NCI-H2196 treated with DMSO at 0.1 percent for 48 hours (cell line): ENCODE measurements at regions not wholly inside any gene's neighbourhood (a gene's known extent, or its start where the extent isn't known, plus 50 kb on each side); places are given as distances from the start of the nearest gene placed in this dataset.

Experiments
- DNase-seq: peaks from one replicate; lab custom pipeline; 2025; ENCODE audit not compliant: unreplicated experiment; lab: John Stamatoyannopoulos, UW

DNA sequence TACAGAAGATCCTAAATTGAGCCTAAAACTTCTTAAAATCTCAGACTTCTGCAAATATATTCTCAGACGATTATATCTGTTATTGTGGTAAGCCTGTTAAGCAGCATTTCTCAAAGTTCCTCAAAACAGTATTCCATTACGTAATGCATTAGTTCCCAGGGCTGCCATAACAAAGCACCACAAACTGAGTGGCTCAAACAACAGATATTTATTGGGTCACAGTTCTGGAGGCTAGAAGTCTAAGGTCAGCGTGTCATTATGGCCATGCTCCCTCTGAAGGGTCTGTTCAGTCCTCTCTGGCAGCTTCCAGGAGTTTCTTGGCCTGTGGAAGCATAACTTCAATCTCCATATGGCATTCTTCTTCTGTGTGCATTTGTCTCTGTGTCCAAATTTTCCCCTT lies 103.5 kb upstream of the ST6GALNAC5 start:
- no peak for DNase-seq

DNA sequence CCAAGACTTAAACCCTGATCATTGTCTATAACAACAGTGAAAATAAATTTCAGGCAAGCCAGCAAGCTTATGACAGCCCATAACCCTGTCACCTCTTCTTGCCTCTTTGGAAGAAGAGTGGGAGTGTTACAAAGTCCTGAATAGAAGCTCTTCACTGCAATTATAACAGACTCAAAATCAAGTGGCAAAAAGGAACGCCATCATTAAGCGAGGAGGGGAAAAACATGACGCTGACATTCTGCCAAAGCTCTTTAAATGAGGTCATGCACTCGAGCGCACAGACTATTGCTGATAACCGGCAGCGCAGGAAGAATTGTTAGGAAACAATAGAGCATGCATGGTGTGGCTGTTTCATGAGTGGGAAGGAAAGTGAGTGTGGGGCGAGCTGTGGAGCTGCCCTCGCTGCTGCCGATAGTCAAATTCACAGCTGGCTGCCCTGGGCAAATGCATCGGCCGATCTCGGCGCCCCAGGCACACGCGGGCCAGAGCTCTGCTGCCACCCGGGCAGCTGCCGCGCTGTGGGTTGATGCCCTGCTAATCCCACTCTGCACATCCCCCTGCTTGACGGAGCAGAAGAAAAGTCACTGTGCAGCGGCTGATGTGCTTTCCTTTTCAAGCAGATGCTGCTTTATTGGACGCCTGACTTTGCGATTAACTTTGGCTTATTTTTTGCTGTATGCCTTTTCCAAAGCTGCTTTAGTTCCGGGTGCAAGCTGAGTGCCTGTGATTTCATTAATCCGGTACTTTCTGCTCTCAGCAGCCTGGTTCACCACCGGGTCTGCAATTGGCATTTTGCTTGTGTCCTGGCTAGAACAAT lies 102.4 kb upstream of the ST6GALNAC5 start:
- DNase-seq: no peak

DNA sequence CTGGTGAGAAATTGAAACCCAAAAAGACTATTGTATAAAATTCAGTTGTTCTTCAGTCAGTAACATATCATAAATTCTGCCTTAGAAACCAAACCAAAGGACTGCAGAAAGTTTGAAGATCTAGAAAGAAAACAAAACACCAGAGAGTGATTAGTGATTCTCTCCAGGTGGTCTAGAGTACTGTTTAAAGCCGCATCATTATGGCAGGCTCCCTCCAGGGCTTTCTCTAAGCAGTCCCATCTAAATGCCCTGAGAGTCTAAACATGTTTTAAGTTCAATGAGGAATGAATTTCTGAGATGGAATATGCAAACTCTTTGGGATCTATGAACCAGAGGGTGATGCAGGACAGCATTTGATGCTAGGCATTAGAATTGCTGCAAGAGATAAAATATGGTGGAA lies 100.9 kb upstream of the ST6GALNAC5 start:
- DNase-seq: no peak

DNA sequence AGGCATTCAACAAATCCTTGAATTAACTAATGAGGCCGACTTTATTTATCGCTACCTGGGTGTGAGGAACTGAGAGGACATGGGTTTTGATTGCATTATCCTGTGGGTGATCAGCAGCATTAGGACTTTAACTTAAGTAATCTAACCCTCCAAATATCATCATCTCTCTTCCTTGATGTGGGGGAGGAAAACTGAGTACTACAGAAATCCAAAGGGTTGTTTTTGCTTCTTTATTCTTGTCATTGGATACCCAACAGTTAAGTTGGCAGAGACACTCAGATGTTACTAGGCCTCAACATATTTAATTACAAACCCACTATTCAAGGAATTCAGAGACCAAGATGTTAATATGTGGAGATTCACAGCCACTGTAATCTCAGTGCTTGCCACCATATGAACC lies 97.4 kb upstream of the ST6GALNAC5 start:
- DNase-seq: no peak

DNA sequence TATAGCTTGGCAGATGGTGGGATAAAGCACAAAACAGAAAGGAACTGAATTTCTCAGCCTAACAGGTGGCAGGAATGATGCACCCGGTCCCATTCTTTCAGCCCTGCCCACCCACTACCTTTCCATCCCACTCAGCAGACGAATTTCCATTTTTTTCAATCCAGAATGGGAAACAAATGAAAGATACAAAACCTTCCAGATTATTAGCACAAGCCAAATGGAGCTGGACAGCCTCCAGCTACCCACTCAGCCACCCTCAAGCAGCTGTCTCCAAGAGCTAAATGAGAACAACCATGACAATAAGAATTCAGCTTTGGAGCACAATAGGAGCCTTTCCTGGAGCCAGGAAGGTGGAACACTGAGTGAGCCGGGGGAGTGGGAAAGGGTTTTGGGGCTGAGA lies 96.3 kb upstream of the ST6GALNAC5 start:
- no peak for DNase-seq

DNA sequence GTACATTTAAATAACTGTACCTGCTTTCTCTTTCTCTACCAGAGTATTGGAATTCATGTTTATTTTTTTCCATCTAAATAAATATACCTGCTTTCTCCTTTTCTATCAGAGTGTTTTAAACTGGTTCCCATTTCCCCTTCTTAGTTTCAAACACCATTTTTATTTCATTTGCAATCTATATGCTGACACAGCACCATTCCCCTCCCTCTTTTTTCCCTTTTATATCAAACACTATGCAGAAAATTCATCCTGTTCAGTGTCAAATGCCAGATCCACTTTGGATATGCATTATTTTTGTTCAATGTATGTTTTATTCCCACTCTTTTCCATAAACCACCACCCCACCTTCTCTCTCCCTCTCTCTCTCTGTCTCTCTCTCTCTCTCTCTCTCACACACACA lies 85.8 kb upstream of the ST6GALNAC5 start:
- no peak for DNase-seq

DNA sequence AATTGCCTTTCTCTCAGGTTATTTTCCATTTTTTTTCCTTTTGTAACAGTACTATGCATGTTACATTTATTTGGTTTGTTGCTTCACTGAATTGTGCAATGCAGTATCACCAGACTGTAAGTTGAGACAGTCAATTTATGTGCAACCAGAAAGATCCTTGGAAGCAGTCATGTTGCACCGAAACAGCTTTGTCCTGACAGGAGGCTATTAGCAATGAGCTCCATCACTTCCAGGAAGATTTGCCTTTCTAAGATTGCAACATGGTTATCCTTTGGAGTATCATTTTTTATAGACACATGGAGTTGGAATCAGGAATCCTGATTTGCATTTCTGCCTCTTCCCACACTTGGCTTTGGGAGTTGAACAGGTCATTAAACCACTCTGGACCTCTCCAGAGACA lies 84.5 kb upstream of the ST6GALNAC5 start:
- no peak for DNase-seq

DNA sequence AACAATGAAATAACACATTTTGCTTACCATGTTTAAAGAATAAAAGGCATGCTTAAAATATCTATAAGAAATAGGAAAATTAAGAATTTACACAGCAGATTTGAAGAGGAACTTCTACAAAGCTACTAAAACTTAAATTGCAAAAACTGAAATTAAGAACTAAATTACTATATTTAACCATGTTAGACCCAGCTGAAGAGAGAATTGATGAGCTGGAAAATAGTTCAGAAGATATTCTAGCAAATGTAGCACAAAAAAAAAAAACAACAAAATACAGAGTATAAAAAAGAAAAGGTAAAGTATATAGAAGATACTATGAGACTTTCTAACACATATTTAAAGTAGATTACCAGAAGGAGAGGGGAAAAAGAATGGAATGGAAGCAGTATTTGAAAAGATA lies 82.8 kb upstream of the ST6GALNAC5 start:
- no peak for DNase-seq

DNA sequence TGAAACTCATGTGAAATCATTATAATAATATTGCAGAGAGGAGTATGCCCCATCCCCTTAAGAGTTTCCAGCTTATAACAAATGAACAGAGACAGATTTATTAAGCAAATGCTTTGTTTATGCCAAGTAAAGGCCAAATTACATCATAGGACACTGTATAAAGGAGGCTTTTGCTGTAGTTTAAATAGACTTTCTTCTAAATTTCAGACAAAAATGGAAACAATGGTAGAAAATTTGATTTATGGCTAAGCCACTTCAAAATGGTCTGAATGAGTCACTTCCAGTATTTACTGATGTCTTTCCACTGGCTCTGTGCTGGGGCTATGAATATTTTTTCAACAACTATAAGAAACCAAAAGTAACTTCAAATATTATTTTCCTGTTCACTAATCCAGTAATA lies 81.1 kb upstream of the ST6GALNAC5 start:
- DNase-seq: no peak

DNA sequence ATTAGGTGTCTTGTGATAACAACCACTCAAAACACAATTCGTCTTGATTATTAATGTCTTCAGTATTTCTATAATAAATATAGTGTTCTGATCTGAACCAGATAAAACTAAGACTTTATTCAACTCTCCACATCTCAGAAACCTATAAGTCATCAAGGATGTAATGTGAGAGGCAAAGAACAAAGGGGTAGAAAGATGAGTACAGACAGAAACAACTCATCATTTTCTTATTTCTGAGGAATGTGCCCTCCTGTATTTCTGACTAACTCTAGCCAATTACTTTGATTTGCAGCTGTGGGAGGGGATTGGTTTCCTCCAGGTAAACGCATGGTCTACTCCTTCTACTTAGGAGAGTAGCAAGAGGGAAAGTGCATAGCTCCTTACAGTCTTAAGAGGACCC lies 73.7 kb upstream of the ST6GALNAC5 start:
- DNase-seq: no peak

DNA sequence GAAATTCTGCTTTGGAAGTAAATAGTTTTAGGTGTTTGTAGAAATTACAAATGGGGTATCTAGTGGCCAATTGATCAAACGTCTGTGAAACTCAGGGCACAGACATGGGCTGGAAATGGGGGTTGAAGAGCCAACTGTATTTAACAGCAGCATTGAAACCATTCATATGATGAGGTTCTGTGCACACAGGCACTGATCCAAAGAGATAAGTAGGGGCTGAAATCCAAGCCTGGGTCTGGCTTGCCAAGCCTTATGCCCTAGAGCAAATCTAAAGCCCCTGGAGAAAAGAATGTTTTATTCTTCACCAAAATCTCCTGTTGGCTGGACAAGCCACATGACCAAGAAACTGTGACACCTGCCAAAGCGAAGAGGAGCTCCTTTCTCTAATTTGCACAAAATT lies 67.6 kb upstream of the ST6GALNAC5 start:
- DNase-seq: no peak

DNA sequence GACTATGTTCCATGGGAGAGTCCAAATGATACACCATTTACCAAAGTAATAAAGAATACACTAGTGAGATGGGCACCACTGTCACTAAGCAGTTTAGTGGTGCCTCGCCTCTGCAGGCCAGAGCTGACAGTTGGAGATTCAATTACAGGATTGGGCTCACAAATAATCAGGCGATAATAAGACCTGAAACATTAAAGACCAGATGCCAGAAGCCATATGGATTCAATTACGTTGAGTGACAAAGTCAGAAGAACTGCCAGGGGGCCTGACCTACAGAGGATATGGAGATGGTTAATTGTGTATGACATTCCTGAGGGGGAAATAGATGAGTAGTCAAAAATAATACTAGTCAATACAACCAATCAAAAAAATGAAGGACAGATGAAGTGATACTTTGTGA lies 65.2 kb upstream of the ST6GALNAC5 start:
- DNase-seq: no peak

DNA sequence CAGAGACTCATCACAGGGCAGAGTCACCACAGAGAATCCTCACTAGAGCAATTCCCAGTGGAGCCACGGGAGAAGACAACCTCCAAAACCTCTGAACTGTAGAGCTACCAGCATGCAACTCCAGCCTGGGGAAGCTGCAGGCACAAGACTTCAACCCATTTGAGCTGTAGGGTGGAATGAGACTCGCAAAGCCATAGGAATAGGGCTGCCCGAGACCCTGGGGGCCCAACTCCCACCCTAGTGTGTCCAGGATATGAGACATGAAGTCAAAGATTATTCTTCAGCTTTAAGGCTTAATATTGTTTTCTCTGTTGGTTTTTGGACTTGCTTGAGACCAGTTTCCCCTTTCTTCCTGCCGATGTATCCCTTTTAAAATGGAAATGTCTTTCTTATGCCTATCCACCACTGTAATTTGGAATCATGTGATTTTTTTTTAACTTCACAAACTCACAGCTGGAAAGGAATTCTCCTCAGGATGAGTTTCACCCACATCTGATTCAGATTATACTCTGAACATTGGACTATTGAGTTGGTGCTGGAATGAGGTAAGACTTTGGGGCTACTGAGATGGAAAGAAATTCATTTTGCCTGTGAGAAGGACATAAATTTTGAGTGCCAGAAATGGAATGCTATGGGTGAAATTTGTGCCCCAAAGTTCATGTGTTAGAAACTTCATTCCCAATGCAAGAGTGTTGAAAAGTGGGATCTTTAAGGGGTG lies 59.6 kb upstream of the ST6GALNAC5 start:
- DNase-seq: no peak
